Effector CD4-positive, alpha-beta T cell (primary cell): ENCODE measurements at regions not wholly inside any gene's neighbourhood (a gene's known extent, or its start where the extent isn't known, plus 50 kb on each side); places are given as distances from the start of the nearest gene placed in this dataset.
A peak's percentile ranks its signal among the peaks of the same experiment; 100 is the strongest.
"Not testable (repeated sequence)": the region's sequence is repeated elsewhere in the genome, so short reads cannot be mapped to it uniquely, and the experiment has no call there.

Experiments
- DNase-seq: peaks from one replicate; pipeline ENCODE4 v3.0.0-alpha.2; 2020

- DNase-seq = not testable (repeated sequence)
Measured at GRCh38 chr1:149157409-149157808, 54.1 kb upstream of the NBPF9 start.

DNA sequence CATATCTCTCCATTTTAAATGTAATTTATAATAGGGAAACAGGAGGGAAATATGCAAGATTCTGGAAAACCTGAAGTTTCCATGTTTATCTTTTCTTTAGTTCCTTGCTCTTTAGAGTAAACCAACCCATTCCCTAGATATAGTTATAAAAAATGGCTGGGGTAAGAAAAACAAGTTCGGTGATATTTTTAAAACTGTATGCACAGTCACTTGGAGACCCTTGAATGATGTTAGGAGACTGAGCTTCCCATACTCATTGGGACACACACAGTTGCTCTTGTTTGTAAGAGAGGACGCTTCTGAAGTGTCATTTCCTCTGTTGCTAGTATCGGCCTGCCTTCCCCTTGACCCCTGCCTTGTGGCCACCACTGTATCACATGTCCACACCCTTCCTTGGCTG, 55.0 kb upstream of the NBPF9 start:
- DNase-seq = not testable (repeated sequence)

DNA sequence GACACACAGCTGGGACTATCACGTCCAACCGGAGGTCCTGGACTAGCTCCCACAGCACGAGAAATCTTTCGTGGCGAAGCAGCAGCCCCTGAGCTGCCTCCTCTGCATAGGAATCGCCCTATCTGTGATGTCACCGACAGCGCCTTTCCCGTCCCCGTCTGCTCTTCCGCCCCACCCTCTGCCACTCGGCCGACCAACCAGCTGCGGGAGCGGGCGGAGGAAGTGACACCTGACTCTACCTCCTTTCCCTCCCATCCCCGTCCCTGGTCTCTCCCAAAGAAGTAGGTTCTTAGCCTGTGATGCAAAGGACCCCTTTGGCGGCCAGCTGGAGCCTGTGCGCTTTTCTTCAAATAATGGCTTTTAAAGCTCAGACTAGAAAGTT, 59.7 kb upstream of the NBPF9 start:
- DNase-seq = not testable (repeated sequence)

DNA sequence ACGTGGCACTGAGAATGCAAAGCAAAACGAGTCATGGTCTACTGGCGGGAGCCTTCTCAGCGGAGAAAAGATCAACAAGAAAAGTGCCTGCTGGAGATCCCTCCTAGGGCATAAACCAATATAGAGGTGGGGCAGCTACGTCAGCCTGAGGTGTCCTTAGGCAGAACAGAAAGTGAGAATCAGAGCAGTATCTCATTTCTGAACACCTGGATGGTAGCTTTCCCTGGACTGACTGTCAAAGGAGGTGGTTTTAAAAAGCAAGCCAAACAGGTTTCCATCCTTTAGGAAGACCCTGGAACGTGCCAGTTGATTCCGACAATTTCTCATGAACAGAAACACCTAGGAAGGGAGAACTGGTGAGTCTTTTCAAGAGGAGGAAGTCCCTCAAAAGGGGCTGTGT, 71.4 kb upstream of the NBPF9 start:
- not testable (repeated sequence) for DNase-seq

DNA sequence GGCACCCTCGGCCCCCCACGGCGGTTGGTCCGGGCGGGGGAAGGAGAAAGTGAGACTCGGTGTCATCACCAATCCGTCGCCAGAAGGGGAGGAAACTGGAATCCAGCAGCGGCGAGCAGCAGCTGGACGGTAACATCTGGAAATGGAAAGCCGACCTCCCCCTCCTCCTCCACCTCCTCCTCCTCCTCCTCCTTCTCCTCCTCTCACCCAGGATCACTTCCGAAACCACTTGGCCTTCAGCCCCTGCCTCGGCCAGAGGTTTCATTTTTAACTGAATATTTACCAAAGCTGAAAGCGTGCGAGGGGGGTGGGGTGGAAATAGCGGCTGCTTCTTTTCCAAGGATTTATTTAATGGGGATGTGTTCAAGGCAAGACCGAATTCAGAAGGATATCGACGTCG, 72.5 kb upstream of the NBPF9 start:
- not testable (repeated sequence) for DNase-seq

DNA sequence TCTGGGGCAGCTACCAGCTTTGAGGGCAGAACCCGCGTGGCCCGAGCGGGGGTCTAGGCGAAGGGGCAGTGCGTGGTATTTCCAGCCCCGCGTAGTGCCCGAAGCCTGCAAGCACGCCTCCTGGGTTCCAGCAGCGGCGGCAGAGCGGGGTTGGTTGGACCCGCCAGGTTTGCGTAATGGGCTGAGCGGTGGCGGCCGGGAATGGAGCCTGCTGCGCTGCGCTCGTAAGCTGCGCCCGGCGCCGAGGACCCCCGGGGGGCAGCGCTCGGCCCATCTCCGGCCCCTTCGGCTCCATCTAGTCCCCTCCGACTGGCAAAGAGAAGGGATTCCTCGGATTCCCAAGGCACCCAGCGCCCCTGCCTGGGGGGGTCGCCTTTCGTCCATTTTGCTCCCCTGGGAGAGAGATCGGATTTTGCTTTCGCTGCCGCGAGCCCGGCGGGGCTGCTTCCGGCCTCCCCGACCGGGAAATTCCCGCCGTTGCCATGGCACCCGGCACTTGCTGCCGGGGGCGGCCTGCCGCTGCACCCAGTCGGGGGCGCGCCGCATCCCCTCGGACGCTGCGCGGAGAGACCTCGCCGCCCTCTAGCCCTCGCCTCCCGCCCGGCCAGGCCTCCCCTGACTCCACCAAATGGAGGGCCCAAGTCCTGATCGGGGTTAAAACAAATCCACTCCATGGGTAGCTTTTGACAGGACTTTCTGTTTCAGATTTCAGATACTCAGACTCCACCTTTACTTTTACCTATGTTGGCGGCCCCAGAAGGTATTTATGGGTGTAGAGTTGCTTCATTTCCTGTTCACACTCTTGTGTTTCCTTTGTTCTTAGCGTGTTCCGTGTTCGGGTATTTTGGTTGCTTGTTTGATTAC, 73.3 kb upstream of the NBPF9 start:
- DNase-seq = peak; percentile 61

DNA sequence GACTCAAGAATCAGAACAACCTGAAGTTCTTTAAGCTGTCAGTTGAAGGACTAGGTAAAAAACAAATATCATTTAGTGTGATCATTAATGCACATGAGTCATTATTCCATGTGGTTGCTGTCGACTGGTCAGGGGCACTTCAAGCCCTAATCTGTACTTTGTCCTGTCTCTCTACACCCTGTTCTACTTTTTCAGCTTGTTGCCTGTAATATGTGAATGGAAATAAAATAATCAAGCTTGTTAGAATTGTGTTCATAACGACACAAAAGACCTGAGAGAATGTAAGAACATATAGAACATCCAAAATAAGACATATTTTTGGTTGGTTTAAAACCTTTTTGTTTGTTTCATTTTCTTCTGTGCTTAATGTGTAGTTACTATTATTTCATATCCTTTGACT, 87.4 kb upstream of the NBPF9 start:
- not testable (repeated sequence) for DNase-seq

DNA sequence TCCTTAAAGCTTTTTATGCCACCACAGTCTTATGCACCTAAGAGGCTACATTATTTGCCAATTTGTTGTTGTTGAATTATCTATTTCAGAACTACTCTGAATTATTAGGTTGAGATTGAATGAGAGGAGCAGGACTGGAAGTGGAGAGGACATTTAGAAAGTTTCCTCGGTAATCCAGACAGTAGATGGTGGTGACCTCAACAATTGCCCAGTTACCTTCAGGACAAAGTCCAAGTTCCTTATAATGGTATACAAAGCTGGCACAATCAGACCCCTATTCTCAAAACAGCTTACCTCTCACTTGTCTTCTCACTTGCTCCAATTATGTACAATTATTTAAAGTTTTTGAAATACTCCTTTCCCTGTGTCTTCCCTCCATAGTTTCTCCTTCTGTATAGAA, 93.3 kb upstream of the NBPF9 start:
- DNase-seq = not testable (repeated sequence)

DNA sequence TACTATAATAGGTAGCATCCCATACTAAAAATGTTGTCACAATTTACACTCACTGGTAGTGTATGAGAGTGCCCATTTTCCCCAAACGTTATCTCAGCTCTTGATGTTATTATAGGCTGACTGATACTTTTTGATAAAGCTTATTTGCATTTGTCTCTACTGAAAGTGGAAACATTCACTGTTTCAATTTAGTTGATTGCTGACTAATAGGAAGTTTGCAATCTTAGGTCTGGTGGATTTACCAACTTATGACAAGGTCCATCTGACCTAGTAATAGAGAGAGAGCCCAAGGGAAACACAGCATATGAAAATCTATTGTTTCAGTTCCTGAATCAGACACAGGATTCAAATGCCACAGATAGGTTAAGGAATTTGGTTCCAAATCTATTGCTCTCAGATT, 97.2 kb upstream of the NBPF9 start:
- not testable (repeated sequence) for DNase-seq

GRCh38 chr1:149202283-149202682, 98.9 kb upstream of the NBPF9 start:
- DNase-seq = not testable (repeated sequence)

- DNase-seq = not testable (repeated sequence)
Measured at GRCh38 chr1:149204396-149204795, 101.0 kb upstream of the NBPF9 start.

- DNase-seq = not testable (repeated sequence)
Measured at GRCh38 chr1:149208836-149209235, 105.5 kb upstream of the NBPF9 start.

DNA sequence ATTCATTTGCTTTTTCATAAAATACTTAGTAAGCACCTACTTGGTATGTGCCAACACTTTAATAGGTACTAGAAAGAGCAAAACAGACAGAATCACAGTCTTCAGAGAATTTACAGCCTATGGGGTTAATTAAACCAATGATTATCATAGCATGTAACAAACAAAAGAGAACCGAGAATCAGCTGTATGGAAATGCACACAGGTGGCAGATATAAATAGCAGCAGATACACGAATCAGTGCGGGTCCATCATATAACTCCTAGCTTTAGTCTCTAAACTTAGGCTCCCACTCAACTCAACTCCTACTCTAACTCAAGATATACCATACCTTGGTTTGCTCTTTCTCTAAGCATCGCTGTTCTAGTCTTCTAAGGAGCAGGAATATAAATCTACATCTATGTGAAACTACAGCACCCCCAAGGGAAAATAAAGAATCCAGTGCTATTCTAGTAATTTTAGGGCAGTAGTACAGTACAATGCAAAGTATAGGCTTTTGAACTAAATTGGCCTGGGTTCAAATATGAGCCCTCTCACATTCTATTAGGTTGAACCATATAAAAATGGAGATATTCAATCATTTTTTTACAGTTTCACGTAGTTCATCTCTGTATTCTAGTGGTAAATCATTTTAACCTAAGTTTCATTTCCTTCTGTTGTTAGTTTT, 108.5 kb upstream of the NBPF9 start:
- DNase-seq = not testable (repeated sequence)

GRCh38 chr1:149212946-149213345, 109.6 kb upstream of the NBPF9 start:
- not testable (repeated sequence) for DNase-seq

DNA sequence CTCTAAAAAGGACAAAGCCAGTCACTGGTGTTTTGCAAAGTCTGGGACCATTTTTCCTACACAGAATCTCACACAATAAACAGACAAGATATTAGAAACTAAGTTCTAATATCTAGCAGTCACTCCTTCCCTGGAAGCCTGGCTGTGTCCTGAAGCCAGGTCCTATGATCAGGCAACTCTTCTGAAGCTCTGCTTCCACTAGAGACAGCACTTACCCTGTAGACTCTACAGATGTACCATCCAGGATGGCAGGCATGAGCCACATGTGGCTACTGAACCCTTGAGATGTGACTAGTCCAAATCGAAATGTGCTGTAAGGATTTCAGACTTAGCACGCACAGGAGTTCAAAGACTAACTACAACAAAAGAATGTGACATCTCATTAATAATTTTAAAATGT, 110.3 kb upstream of the NBPF9 start:
- not testable (repeated sequence) for DNase-seq

DNA sequence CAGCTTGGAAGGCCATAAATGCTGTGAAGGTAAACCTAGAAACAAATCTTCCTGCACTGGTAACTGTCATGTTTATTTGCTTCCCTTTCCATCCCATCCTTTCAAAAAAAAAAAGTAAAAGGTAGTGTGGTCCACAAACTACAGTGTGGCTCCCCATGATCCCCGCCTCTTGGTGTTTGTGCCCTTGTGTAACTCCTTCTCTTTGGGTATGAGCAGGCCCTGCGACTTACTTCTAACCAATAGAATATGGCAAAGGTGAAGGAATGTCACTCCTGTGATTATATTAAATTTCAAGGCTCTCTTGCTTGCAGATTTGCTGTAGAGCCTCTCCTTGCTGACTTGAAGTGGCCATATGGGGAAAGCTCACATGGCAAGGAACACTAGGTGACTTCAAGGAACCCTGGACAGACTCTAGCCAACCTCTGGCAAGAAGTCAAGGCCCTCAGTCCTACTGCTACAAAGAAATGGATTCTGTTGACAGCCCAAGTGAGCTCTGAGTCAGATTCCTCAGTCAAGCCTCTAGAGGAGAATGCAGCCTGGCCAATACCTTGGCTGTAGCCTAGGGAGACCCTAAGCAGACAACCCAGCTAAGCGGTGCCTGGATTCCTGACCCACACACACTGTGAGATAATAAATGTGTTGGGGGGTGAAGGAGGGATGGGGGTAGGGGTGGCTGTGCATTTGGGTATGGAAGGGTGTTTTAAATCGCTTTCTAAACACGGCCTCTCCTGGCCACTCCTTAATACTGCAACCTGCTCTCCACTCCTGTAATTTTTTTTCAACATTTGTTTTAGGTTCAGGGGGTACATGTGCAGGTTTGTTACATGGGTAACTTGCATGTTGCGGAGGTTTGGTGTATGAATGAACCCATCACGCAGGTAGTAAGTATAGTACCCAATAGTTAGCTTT, 115.0 kb upstream of the NBPF9 start:
- DNase-seq = not testable (repeated sequence)

DNA sequence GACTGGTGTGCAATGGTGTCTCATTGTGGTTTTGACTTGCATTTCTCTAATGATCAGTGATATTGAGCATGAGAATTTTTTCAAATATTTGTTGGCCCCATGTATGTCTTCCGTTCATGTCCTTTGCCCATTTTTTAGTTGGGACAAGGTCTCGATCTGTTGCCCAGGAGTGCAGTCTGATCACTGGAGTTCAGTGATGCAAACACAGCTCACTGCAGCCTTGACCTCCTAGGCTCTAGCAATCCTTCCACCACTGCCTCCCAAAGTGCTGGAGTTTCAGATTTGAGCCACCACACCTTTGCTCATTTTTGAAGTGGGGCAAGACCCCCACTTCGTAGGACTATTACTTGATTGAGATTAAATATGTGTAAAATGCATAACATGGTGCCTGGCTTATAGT, 116.2 kb upstream of the NBPF9 start:
- not testable (repeated sequence) for DNase-seq

GRCh38 chr1:149220463-149221074, 117.2 kb upstream of the NBPF9 start:
- not testable (repeated sequence) for DNase-seq

GRCh38 chr1:149227933-149228665, 124.7 kb upstream of the NBPF9 start:
- DNase-seq = not testable (repeated sequence)

DNA sequence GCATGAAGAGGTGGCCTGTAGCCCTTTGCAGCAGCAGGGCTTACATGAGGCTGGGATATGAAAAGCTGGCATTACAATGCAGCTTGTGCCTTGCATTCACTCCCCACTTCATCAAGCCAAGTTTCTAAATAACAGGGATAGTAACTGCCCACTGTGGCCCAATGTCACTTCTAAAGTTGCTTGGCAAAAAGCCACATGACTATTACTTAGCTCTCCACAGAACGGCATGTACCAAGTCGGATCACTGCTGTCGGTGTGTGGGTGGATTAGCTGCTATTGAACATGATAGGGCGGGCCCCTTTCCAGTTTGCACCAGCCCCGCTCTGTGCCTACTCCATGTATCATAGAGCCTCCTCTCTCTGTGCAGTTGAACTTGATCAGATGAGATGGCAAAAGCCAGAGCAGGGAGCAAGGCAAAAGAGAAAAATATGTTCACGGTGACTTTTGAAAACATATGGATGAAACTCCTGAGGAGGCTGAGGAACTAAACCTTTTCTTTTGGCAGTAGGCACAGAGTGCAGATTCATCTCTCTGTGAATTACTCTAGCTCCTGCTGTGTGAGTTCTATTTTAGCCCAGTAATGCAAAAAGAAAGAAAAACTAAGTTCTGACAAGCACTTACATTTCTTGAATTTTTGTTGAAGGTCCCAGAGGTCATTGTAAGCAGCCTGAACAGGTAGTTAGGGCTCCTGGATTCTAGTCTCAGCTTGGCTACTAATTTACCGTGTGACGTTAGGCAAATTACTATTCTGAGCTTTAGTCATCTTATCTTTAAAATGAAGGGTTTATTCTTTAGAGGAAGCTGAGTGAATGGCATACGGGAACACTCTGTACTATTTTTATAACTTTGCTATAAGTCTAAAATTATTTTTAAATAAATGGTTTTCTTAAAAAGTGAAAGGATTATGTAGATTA, 125.6 kb upstream of the NBPF9 start:
- not testable (repeated sequence) for DNase-seq

DNA sequence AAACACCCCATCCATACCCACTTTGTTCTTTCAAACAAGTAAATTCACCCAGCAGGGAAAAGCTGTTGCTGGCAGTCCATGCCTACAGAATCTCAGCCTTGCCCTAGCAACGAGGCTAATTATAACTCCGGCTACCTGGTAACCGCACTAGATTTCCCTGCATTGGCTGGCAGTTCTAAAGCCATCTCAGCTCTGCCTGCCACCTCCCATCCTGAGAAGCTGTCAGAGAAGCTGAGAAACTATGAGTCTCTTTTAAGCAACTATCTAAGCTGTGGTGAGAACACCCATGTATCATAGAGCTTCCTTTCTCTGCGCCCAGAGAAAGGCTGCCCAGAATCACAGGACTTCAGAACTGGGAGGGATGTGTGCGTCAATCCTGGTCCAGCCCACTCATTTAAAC, 126.5 kb upstream of the NBPF9 start:
- not testable (repeated sequence) for DNase-seq
